Suppressor macrophage treated with lipopolysaccharide for 4 hours (primary cell): ENCODE measurements at regions not wholly inside any gene's neighbourhood (a gene's known extent, or its start where the extent isn't known, plus 50 kb on each side); places are given as distances from the start of the nearest gene placed in this dataset.

Source experiments
- DNase-seq: peaks from one replicate; pipeline ENCODE4 v3.0.0-alpha.2; 2020

DNA sequence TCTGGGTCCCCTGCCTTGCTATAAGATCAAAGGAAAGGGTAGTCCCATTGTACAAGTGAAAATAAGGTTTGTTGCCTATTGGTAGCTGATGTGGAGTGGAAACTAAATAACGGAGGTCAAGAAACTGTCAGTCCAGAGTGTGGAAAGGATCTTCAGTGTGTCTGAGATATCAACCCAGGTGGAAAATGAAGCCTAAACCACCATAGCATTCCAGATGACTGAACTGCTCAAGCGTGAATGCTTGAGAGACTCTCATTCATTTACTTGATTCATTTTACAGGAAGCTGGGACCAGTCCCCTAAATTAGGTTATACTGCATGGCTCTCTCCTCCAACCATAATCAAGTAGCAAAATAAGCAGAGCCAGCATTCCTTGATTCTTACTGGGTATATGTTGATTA is 116.0 kb upstream of the SLC28A3 start:
- no peak for DNase-seq

DNA sequence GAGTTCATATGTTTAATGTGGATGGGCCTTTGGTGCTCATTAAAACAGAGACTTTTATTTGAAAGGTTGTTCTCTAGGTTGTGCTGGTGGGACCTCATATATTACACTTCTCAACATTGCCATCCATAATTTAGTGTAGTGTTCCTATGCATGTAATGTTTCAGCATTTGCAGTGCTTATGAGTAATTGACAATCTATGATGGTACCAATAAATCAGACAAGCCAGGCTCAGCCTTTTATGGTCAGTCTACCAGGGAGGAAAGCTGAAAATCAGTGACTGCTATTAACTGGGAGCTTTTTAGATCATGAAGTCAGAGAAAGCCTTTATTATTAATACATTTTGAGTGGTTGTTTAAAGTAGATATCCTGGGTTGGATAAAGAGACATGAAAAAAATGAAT is 120.1 kb upstream of the SLC28A3 start:
- no peak for DNase-seq

DNA sequence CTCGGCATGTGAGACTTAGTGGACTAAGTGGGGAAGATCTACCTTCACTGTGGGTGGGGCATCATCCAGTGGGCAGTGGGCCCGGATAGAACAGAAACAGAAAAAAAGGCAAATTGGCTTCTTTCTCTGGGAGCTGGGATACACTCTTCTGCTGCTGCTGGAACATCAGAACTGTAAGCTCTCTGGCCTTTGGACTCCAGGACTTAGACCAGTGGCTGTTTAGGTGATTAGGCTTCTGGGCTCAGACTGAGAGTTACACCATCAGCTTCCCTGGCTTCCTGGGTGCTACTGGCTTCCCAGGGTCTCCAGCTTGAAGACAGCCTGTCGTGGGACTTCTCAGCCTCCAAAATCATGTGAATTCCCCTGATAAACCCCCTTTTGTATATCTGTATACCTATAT is 122.7 kb upstream of the SLC28A3 start:
- no peak for DNase-seq

DNA sequence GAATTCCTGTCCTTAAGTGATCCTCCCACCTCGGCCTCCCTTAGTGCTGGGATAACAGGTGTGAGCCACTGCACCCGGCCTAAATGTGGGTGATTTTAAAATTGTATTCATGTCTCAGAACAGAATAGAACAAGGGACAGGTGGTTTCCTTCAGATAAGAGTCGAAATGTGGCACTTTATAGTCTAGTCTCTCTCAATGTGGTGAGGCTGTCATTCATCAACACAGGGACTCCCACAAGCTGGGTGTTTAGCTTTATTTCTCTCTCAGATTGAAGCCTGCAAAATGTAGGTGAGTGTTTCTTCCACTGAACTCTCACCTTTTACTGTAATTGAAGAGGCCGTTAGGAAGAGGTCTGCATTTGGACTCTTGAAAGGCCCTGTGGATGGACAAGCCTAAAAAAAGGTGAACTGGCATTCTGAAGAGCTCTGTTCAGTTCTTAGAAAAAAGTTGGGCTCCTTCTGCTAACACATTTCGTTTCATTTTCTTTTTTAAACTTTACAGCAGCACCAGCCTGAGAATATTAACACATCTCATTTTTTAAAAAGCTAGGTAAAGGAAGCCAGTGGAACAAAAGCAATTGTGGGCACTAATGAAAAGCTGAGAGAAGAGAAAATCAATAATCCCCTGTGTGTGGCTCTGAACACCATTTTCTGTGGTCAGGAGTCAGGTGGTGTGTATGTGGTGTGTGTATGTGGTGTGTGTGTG is 126.2 kb upstream of the SLC28A3 start:
- no peak for DNase-seq

DNA sequence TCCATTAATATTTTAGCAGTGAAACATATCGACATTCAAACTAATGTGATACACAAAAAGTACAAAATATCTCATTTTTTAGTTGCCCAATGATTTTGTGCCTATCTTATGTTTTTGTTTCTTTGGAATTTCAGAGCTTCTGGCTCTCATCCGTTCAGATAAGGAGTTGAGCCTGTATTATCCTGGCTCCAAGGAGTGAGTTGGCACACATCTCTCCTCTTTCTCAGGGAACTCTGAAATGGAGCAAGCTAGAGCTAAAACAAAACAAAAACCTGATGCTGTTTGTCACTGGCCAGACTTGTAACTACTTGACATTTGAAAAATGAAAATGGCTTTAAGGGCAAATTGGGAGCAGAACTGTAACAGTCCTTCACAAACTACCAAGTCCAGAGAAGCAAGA is 131.3 kb upstream of the SLC28A3 start:
- no peak for DNase-seq

DNA sequence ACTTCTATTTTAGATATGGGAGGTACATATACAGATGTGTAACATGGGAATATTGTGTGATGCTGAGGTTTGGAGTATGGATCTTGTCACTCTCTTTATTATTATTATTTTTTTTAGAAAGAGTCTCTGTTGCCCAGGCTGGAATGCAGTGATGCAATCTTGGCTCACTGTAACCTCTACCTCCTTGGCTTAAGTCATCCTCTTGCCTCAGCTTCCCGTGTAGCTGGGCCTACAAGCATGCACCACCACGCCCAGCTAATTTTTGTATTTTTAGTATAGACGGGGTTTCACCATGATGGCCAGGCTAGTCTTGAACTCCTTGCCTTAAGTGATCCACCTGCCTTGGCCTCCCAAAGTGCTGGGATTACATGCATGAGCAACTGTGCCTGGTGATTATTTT is 138.4 kb upstream of the SLC28A3 start:
- no peak for DNase-seq

DNA sequence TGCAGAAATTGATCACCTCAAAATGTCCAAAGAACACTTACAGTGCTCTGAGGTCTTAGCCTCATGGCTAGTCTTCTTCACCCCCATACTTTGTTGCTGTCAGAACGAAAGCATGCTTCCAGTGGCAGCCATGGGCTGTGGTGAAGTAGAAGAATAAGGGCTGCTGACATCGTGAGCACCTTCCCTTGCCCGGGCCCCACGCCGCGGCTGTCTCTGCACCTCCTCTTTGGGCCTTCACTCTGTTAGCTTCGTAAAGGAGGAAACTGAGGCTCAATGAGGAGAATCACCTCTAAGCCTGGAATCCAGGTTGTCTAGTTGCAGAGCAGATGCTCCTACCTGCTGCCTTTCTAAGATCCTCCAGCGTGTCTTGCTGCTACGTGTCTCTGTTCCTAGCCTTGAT is 139.5 kb upstream of the SLC28A3 start:
- no peak for DNase-seq

DNA sequence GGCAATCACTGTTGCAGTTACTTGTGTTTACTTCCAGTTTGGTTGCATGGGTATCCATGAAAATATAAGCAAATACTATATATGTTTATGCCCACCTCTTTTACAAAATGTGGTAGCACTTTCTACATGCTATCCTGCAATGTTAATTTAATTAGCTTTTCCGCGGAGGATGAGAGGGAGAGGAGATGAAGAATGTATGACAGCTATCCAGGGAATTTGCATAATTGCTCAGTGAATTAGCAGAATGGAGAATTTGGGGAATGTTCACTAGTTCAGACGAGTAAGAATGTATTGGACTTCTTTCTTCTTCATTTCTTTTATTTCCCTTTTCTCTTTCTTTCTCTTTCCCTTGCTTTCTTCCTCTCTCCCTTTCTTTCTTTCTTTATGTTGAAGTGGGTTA is 140.7 kb upstream of the SLC28A3 start:
- DNase-seq = no peak

DNA sequence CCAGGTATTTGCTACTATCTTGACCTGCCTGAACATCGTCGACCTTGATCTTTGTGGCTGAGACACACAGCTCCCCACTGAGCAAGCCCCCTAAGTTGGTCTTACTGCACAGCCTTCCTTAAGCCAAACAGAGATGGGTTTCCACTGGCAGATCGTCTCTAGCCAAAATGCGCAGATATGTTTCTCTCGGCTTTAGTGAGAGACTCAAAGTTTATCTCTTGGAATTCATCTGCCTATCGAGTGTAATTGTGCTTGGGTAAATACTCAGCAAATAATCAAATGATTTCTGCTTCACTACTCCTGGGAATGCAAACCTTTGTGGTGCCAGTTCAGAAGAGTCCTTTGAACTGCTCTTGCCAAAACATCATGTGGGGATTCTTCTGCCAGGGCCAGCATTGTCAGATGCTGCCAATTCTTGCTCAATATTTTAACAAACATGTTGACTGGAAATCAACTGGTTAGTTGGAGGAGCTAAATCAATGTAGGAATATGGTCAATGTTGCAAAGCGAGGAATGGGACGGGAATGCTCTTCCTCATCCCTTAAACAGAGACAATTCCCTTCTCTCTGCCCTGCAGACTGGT is 141.2 kb upstream of the SLC28A3 start:
- DNase-seq = no peak

DNA sequence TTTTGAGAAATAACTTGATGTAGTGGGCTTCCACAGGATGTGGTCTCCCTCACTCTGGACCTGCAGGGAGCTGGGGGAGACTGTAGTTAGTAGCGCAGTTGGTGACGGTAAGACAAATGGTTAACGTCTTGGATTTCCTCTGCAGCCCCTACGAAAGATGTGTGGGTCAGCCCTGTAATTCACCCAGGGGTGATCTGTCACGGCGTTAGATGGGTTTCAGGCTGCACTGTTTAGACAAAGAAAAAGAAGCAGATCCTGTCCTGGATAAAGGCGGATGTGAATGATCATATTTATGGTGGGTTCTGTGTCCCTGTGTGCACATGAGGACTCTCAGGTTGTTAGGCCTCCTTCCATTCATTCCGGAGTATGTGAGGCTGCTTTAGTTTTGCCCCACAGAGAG is 142.0 kb upstream of the SLC28A3 start:
- DNase-seq = no peak

DNA sequence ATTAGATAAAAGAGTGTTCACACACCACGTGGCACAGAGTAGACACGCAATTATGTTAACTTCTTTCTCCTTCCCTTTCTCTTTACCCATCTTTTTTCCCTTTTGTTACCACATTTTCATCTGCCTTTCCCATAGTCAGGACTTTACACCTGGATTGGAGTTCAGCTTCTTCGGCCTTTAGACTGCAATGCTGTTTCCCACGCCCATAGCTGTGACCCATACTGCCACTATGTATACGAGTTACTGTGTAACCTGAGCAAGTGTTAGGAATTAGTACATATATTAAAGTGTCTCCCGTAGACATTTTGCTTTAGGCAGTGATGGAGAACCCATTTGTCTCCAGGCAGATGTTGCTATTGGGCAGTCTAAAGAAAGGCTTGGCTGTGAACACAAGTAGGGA is 143.6 kb upstream of the SLC28A3 start:
- no peak for DNase-seq

DNA sequence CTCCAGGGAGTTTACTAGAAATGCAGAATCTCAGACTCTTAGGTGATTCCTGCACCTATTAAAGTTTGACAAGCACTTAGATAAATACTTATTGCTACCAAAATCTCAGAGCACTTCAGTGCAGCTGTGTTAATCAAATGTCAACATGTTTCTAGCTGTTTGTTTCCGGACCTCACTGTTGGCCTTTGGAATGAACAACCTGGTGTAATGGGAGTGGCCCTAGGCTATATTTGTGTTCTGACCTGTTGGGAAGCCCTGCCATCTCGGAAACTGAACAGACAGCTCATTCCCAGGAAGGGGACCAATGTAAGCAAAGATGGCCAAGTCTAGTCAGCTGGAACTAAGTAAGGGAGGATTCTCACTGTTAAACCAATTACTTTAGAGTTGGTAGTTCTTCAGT is 145.0 kb upstream of the SLC28A3 start:
- no peak for DNase-seq

DNA sequence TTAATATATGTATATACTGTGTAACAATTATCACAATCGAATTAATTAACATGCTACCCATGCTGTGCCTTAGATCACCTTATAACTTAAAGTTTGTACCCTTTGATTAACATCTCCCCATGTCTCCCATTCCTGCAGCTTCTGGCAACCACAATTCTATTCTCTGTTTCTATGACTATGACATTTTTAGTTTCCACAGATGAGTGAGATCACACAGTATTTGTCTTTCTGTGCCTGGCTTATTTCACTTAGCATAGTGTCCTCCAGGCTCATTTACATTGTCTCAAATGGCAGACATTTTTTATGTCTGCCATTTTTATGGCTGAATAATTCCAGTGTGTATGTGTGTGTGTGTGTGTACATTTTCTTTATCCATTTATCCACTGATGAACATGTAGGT is 146.1 kb upstream of the SLC28A3 start:
- DNase-seq = no peak

DNA sequence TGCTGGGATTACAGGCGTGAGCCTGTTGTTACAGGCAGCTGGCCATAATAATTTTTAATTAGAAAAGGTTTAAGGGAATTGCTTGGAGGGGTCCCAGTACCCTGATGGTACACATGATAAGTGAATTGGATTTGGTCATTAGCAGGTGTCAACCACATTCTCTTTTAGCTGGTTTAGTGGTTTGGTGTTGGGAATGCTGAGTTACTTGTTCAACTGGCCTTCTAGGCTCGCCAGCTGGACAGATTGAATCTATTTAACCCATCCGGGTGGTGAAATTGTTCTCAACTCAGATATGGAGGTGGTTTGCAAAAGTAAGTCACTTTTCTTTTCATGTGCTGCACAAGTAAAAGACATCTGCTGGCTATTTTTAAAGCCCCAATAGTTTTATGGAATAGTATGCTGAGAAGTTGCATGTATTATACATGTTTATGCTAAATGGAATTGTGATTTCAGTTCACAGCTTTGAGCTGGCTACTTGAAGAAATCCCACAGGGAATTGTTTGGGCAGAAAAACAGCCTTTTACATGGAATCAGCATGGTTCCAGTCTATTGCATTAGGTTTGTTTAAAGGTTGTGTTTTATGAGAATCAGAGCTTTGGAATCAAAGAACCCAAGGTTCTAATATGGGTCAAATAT is 149.8 kb upstream of the SLC28A3 start:
- DNase-seq = no peak

DNA sequence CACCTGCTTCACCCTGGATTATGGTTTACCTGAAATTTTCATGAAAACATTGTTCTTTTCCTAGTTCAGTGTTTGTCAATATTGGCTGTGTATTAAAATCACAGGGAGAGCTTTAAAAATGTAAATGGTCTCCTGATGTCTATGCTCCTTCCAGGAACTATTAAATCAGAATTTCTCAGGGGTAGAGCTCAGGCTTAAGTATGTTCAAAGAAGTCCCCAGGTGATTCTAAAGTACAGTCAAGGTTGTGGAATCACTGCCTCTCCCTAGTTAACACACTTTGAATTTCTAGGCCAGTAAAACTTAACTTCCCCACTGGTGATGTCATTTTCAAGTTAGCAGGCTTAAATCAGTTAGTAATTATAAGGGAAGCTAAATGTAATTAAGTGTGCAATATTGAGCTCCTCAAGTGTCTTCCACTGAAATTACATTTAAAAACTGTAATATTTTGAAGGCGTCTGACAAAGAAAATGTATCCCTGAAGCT is 150.3 kb upstream of the SLC28A3 start:
- DNase-seq = no peak

DNA sequence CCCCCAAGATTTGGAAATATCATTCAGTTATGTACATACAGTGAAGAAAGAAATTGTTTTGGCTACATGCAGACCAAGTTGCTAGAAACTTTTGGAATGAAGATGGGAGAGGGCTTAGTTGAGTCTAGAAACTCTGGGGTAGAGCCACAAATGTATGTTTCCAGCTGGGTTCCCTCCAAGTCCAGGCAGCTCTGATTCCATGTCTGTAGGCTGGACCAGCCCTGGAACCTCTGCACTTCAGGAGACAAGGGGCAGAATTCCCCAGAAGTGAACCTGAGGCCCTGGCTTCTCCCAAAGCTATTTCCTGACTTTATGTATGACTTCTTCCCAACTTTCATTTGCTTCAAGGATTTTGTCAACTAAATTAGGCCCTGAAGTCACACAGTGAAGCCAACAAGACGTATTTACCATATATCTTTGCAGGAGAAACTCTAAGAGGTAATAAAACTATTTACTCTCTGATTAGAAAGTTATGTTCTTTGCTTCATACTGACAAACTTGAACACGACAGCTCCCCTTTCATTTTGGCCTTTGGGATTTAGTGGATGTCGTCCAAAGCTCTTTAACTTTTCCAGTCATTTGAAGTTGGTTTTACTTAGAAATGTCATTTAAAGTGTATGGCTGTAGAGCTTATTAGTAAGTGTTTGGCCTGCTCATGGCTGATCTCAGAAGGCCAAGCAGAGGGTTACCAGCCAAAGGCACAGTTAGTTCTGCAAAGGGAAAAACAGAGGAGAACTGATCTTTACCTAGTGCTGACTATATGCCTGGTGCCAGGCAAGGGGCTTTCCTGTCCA is 152.0 kb upstream of the SLC28A3 start:
- no peak for DNase-seq

DNA sequence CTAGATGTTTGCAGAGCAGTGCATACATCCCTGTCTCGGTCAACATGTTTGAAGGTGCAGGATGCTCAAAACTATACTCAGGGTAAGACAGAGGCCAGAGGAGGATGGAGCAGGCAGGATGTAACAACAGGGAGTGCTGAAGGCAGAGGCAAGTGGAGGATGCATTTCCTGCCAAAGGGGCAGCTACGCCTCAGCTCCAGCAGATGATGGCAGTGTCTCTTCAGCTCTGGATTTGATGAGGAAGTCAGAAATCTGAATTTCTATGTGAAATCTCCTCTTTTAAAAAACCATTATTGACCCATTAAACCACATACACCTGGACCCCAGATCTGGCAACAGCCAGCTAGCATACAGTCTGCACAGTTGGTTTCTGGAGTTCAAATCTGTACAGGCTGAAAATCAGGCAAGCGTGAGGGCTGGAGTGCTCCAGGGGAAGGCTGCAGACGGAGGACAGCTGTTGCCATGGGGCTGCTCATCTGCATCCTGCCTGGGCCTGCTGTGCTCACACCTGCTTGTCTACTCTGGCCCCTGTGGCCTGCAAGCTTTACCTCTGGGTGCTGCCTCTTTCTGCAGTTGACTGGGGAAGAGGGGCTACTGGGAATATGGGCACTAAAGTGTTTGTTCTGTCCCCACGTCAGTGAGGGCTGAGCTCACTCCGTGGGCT is 152.9 kb upstream of the SLC28A3 start:
- DNase-seq = no peak

DNA sequence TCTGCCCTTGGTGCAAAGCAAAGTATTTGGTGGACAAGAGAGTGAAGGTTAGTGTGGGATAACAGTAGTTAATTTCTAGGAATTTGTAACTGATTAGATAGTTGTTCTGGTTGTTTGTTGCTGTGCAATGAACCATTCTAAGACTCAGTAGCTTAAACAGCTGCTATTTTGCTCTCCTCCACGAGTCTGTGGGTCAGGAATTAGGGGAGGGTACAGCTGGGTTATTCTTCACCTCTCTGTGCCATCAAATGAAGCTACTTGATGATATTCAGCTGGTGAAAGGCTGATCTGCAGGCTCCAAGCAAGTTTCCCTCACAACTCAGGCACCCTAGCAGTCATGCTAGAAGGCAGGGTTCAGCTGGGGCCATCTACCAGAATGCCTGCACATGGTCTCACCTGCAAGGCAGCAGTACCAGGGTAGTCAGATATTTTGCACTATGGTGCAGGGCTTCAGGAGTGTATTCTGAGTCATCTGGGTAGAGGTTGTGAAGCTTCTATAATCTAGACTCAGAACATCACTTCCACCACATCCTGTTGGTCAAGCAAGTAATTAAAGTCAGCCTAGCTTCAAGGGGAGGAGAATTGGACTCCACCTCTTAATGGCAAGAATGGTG is 159.5 kb upstream of the SLC28A3 start:
- no peak for DNase-seq

DNA sequence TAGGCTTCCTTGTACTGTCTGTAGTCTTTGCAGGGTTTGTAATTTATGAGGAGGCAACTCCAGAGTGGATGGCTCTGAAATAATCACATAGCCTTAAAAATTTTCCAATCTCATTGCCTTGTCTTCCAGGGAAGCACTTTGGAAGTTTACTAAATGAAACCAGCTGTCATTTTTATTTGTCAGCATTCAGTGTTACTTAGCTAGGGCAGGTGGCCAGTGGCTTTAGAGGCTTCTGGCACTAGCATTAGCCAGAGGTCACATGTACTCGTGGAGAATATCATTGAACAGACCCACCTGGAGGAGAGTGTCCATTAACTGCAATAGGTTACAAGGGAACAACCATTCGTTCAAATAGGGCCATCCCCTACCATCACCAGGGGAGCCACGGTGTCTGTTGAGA is 160.3 kb upstream of the SLC28A3 start:
- no peak for DNase-seq

DNA sequence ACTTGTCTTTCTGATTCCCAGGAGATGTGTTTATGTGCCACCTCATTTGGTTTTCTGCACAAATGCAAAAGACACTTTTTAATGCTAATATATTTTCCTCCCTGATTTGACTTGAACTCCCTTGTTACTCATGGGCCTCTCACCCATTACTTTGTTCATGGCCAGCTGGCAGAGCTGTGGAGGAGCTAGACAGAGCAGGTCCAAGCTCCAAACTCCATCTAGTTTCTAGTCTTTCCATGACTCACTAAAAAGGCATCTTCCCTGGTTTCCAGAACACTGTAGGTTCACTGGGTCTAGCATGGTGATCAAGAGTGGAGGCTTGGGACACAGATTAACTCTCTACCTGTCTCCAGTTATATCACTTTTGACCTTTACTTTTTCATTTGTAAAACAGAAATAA is 161.0 kb upstream of the SLC28A3 start:
- no peak for DNase-seq

DNA sequence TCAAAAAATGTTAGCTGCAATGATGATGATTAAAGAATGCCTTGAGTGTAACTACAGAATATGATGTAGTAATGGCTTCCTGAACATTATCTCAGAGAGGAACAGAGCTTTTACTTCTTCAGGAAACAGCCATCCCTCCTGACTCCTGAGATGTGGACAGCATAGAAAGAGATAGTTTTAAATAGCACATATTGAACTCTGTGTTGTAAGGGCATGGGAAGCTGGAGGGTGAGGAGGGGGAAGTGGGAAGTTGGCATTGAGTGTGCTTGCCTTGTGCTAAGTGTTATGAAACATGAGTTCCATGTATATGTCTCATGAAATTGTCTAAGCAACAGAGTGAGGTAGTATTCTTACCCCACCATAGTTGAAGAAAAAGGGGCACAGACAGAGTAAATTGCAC is 161.5 kb upstream of the SLC28A3 start:
- no peak for DNase-seq

DNA sequence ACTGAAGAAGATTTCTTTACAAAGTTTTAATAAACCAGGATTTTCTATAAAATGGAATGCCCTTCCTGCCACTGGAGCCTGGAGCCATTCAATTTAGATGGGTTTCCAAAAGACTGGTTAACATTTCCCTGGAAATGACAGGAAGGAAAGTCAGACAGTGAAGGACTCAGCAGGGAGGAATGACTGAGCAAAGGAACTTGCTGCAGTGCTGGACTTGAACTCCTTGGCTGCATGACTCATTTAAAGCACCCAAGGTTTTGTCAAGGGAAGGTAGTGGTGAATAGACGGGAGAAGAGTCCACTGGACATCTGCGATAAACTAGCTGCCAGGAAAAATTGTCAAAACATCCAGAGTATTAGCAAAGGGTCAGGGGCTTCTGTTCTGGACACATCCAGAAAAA is 163.8 kb upstream of the SLC28A3 start:
- DNase-seq = no peak

DNA sequence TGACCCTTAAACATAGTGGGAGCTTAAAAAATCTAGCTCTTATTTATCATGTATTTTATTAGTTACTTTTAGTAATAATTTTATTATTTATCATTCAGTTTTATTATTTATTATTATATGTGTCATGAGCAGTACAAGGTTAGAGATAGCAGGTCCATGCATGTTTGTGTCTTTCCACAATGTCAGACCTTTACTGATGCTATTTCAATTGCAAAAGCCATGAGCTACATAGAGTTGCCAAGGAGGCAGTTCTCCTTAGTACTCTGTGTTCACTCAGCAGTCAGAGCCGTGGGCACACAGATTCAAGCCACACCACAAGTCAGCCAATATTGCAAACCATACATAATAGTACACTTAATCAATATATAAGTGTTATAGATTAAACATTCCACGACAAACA is 157.9 kb upstream of the NTRK2 start:
- no peak for DNase-seq
